Stromal cell of bone marrow (primary cell): ENCODE measurements at regions not wholly inside any gene's neighbourhood (a gene's known extent, or its start where the extent isn't known, plus 50 kb on each side); places are given as distances from the start of the nearest gene placed in this dataset.

ENCODE experiments used
- DNase-seq: peaks from one replicate; pipeline ENCODE4 v3.0.0-alpha.2; 2012; ENCODE audit warnings: low read depth

DNA sequence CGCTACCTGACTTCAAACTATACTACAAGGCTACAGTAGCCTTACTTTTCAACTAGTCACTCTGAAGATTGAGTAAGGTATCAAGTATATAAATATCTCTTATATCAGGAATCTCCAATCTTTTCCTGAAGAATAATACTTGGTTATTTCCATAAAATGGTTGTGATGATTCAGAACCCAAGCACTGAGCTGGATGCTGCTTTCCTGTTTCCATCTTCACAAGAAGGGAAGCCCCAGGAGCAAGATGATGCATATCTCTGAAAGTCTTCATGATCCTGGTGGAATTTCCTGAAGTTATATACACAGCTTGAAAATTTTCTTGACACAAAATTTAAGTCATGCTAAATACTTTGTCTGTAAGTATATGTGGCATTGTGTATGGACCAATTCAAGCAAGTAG is 243.9 kb upstream of the TANK start:
- DNase-seq: no peak

DNA sequence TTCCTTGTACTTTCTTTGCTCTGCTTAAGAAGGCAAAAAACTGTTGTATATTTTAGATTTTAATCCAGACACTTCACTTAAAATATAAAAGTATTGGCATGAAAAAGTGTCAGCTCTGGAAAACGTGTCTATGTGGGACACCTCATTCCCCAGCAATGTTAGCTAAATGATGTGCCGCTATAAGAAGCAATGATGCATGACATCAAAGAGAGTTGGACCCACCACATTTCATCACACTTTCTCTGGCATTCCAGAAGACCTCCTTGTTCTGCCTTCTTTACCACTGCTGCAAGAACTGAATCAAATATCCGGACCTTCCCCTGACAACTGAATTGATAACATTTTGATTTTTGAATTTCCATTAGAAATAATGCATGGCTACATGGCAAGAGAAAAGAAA is 242.4 kb upstream of the TANK start:
- no peak for DNase-seq

DNA sequence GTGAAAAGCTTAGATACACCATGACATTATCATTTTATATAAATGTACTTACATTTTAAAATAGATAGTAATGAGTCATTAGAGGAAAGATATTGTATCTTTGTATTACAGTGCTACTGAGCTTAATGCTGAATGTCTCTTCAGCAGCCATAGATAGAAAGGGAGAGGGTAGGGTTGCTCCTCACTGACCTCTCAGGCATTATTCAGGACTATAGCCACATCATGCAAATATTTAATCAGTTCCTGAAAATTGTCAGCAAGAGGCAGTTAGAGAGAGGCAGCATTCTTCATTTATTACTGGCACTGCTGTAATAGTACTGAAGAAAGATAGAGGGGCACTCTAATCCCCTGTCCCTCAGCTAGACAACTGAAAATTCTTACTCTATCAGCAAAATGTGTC is 242.0 kb upstream of the TANK start:
- no peak for DNase-seq

DNA sequence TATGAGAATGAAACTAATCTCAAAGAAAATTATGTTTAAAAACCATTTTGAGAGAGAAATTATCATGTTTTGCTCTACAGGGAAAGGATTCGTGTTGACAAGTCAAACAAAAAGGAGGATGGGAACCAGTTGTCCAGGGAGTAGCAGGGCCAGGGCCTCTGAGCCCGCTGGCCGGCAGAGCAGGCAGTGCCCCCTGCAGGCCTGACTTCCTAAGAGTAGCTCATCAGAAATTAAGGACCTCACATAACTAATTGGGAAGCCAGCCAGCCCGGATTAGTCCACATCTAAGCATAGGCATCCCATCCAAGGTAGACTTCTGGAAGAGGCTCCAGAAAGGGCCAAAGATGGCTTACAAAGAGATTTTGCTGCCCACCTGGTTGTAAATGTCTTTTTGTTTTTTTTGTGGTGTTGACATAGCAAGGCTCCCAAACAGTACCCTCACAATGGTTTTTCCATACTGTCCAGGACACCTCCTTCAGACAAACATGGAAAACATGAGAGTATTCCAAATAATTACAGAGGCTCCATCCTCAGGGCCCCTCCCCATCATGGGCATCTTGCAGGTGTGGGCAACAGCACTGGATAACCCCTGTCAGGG is 241.2 kb upstream of the TANK start:
- DNase-seq: no peak

DNA sequence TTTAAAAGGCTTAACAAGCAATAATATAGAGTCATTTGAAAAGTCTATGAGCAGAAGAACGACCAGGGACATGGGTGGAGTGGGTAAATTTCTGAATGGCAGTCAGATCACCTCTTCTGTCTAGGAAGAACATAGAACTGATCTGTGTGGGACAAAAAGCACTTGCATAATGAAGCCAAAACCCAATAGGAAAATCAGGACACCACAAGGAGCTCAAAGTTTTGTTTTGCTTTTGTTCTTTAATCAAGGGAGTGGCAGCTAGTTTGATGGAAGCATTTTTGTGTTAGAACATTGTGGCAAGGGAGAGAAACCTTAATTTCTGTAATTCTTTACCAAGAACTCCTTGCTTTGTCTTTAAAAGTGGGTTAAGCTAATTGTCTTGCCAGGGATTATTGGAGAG is 240.2 kb upstream of the TANK start:
- no peak for DNase-seq

DNA sequence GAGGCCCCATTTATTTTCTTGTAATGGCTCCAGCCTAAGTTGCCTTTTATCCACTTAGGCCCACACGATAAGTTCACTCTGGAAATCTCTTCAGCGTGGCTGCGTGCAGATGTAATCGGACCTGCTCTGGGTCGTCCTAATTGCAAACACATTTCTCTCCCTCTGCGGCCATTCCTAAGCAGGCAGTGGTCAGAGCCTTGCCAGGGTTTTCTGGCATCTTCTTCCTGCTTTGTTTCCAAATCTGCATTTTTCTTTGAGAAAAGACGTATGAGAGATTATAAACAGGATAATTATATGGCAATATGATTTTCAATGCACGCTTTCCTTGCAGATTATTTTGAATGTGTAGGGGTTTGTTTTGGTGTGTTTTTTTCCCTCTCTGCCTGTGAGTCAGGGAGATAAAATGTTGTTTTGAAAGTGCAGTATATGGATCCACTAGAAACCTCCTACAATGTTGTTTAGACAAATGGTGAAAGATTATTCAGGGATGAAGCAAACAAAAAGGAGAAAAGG is 239.4 kb upstream of the TANK start:
- DNase-seq: peak; percentile 91

DNA sequence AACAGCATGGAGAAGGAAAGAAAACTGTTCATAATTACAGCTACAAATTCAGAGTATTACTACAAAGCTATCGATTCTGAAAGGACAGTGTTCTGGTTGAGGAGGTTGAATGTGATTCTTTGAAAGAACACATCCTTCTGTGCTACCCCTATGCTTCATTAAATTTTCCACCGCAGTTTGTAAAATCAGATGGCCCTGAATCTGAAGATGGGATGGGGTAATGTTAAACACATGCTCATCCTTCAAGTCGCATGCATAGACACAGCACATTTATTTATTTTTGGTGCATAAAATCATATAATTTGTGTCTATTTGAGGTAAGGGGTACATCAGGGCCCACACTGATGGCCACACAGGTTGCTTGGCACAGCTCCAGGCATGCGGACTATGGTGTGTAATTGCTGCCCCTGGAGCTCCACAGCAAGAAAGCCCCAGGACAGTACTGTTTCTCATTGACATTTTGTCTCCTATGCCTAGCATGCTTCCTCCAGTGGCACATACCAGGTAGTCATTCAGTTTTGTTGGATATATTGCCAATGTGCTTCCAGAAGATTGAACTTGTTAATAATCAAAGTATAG is 238.8 kb upstream of the TANK start:
- DNase-seq: no peak

DNA sequence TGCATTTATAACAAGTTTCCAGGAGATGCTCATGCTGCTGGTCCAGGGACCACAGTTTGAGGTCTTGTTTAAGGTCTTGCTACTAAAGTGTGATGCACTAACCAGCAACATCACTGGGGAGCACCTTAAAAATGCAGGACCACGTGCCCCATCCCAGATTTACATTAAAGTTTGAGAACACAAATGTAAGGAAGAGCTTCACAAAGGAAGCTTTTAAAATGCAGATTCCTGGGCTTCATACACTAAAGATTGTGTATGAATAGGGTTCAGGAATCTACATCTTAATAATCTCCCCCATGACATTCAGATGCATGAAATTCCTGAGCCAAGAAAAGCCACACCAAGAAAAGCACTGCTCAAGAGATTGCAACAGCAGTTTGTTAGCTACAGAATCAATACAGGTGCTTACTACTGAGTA is 235.3 kb upstream of the TANK start:
- no peak for DNase-seq

DNA sequence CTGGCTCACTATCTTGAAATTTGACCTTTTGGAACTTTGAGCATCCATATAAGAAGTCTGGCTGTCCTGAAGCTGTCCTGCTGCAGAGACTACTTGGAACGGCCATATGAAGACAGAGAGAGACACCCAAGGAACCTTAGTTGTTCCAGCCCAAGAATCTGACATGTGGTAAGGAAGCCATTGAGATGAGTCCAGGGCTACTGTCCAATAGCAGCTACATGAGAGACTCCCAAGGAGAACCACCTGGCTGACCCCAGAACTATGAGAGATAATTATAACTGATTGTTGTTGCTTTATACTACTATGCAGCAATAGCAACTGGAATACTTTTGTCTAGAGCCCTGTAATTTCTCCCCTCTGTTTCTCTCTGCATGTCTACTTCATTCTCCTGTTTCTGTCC is 234.3 kb upstream of the TANK start:
- no peak for DNase-seq

DNA sequence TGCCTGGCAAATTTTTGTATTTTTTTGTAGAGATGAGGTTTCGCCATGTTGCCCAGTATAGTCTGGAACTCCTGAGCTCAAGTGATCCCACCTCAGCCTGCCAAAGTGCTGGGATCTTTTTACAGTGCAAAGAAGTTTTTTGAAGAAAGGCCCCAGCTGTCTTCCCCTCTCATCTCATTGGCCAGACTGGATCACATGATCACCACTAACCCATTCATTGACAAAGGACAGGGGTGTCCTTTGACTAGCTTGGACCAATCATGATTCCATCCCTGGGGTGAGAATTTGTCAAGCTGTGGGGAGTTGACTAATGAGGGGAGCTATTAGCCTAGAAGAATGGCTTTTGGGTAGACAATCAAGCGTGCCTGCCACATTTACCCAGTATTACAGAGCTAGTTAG is 232.9 kb upstream of the TANK start:
- no peak for DNase-seq

DNA sequence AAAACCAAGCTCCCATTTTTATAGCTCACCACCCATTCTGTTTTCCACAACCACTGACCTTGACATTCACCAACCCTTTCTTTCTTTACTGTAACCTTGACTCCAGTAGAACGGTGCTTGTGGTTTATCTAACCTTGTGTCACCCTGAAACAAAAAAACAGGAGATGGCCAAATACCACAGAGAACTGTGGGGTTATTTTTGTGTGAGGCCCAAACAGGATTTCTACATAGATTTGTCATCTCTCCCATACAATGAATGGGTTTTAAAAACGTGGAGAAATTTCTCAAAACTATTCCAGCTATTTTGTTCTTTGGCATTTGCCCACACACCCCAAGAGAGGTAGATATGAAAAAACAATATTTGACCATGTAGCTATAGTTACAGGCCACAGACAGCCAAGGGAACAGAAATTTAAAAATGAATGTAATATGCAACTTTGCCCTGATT is 231.3 kb upstream of the TANK start:
- peak; percentile 77 for DNase-seq

DNA sequence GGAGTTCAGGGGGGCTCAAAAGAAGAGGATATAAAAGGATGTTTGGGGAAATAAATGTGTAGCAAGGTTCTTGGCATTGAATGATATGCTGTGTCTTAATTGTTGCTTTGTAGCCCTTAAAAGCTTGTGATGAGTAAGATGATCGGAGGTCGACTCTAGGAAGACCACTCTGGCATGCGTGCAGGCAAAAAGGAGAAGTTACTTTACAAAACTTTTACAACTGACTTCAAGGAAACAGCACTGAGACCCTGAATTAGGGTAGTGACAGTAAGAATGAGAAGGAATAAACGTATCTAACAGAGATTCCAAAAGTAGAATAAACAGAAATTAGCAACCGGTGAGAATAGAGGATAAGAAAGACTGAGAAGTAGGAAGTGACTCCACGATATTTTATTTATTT is 228.7 kb upstream of the TANK start:
- DNase-seq: no peak

DNA sequence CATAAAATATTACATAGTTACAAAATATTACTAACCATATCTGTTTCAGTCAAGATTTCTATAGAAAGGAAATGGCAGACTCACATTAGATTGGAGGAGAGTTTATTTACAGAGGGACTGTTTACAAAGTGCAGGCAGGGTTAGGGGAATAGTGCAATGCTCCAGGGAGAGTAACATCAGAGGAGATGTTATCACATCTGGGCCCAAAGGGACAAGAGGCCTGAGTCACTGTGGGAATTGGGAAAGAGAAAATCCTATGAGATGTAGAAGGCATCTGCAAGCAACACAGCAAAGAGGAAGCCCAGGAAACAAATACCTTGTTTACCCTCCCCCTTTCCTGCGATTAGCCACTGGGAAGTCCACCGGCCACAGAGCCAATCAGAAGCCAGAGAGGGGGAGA is 227.3 kb upstream of the TANK start:
- no peak for DNase-seq

DNA sequence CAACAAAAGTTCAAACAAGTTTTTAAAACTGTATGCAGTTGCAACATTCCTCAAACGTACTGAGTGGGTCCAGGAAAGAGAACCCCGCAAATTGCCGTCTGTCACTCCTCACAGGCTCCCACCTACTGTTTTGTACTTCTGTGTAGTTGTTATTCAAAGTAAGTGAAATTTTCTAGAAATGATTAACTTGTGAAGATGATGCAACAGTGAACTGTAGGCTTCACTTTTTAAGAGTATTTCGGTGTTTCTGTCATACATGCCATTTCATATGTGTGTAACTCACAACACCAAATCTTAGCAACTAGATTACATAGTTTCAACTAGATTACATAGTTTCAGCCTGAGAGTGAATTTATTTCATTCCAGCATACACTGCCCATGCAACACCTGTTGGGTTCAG is 226.0 kb upstream of the TANK start:
- no peak for DNase-seq

DNA sequence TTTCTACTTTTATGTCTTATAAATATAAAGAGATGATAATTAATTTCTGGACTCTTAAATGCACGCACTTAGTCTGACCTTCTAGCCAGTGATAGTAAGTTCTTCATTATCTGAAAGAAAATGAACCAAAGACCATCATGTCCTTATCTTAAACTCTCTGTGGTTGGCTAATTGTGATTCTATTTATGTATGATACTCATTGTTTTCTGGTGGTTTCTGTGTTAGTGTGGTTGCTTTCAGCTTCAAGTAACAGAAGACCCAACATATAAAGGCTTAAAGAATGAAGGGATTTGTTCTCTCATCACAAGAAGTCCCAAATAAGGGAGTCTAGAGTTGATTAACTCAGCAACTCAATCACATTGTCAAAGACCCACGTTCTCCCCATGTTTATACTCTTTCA is 225.2 kb upstream of the TANK start:
- DNase-seq: no peak

DNA sequence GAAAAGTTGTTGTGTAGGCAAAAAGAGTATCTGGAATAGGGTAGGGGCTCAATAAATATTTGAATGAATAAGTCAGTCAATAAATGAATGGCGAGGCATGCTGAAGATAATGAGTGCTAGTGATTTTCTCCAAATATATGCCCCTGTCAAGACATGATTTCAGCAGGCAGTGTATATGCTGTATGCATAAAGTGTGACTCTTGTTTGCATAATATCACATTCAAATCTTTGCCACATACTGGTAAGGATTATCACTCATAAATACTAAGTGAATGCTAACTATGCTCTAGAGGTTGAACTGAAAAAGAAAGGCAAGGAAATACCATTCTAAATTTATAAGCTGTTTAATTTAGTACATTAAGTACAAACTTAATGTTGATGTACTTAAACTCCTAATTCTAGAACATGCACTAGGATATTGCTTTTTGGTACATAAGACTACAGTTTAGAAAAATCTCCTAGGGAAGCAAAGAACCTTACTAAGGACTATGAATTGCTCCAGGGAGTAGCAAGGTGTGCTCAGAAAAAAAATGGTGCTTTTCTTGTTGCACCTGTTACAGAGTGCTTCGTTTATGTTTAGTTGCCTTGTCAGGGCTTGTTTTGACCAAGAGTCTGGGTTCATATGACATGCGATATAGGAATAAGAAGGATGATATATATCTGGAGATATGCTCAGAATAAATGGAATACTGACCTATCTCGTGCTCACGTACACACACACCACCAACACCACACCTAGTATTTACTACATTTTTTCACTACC is 224.0 kb upstream of the TANK start:
- DNase-seq: no peak

DNA sequence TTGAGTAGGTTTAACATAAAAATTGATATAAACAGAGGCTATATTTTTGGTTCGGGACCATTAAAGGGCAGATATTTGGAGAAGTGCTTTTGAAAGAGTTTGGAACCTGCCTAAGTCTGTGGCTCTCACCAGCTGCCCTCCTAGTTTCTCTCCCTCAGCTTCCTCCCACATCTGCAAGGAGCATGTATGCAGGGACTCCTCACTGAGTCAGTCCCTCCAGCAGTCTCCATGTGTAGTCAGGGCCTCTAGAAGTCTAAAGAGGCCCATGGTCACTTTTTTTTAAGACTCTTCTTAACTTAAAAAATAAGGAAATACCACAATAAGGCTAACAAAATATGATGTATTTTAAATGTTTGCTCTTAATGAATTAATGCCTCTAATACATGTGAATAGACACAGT is 220.0 kb upstream of the TANK start:
- no peak for DNase-seq

DNA sequence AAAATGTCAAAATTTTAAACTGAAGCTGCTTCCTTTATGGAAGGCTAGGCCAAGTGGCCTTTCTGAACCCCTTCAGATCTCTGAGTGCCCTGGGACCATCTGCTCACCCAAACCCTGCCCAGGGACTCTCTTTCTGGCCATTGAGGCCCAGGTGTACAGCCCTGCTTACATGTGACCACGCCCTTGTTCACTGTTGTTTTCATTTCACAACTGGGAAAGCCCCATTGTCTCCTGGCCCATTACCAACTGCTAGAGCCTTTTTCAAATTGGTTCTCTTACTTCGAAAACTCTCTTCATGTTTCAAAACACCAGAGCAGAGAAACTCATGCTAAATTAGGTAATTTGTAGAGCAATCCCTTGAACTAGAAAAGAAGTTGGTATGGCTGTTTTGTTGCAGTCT is 219.5 kb upstream of the TANK start:
- no peak for DNase-seq

DNA sequence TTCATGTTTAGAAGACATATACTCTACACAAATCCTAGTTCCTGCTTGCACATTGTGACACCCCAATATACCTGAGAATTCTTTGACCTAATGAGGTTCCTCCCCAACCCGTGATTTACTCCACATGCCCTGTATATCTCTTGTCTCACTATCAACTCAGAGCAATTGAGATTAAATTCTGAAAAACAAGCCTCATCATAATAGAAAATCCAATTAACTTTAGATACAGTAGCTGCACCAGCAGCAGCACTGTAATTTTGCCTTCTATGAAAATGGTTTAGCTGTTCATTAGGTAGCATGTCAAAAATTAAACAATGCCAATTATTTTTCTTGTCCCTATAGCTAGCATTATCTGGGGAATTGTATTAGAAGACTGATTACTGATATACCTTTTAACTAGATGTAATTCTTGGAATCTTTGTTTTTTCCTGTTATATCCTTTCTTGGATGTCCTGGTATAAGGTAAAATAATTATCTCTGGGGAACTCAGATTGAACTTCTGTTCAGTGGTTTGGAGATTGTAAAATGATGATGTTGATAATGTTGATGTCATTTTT is 218.9 kb upstream of the TANK start:
- no peak for DNase-seq

DNA sequence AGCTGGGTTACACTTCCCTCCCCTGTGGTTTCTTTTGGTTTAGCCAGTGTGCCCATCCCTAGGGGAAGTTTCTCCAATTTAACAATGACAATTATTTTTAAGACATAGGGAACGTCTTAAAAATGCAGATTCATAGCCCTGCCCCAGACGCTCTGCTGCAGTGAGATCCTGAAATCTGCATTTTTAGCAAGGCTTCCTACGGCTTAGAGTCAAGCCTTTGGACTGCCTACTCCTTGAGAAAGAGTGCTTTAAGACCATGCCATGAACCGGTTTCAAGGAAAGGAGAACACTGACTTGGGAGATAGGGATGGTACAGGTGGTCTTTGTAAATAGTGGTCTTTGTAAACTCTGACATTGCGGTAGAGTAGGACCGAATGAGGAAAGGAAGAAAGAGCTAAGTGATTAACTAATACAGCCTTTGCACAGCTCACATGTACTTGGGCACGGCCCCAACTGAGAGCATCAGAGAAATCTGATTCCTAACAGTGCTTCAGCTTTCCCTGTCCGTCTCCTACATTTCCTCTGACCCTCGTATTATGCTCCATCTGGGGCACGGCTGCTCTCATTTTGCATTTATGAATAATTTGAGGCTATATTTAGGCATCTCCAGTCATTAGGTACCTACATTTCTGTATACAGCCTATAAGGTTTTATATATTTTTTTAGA is 217.6 kb upstream of the TANK start:
- DNase-seq: no peak

DNA sequence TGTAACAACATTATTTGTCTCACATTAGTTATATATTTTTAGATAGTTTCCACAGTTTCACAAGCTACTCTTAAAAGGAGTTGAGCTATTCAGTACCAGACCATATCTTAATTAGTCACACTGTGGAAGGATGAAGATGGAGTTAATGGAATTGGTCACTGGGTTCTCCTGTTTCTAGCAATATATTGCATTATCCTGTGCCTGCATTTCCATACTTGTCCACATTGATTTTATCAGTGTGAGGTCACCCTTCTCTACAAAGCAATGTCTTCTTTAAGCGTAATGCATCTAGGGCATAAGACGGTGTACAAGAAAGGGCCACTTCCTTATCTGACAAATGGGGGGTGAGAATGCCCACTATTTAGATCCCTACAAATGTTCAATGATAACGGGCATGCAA is 216.8 kb upstream of the TANK start:
- DNase-seq: no peak

DNA sequence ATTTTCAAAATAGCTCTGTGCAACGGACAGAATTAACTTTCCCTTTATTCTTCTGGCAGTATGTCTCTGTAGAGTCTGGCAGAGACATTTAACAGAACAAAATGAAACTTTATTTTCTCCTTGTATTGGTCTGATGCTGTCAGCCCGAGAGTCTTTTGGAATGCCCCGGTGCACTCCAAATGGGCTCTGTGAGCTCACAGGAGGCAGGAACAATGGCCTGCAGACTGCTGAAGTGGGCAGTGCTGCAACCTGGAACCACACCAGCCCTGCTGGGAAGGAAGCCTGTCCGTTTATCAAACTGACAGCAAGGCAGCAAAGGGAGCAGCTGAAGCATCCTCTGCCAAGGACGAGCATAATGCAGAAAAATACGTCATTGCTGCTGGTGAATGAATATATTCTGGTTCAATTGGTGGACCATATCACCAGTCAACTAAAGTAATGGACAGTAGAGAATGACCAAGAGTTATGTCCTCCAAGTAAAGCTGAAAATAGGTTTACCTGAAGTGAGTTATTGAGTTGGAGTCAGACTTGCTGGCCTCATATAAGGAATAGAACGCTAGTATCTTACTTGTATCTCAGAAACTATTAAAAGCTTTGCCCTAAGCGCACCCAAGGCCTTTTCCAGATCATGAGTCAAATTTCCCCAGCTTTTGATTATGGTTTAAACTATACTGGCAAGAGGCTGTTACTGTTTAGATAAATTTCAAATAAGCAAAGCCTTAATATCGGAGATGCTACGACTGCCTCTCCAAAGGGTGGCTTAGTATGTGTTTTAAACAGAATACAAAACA is 207.6 kb upstream of the TANK start:
- no peak for DNase-seq
